ENCODE measurements at regions not wholly inside any gene's neighbourhood (a gene's known extent, or its start where the extent isn't known, plus 50 kb on each side); places are given as distances from the start of the nearest gene placed in this dataset.

DNA sequence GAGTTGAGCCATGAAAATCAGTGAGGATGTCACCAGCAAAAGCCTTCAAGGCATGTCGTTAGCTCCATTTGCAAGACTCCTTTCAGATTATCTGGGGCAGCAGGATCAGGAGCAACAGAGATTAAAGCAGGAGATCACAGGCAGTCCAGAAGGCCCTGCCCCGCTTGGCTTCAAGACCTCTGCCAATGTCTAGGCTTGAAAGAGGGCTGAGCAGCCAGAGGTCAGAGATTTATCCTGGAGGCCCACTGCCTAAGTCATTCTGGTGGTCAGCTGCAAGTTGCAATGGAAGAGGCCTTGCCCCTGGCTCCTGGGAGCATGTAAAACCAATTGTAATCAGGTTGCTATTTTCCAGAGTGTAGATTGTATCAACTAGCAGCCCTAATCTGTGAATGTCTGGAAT, 416.5 kb downstream of the BCL11A start:
- intact Hi-C loops (cut with micrococcal nuclease; ENCODE audit: unreplicated experiment) = no loop called here
- Histone ChIP-seq H3K4me1 (replicated peaks; ENCODE audit: insufficient read depth) (no peaks in the 10 kb centered on the region), H3K4me2 (no peak overlapping the region), H3K36me3 (ENCODE audit: low read depth) (no peaks in the 10 kb centered on the region), H2AFZ (no peak overlapping the region), H3K79me2 (ENCODE audit: low read depth) (no peaks in the 10 kb centered on the region), H3K27ac (no peak overlapping the region), H3K4me3 (no peak overlapping the region), H3K27me3 (ENCODE audit: insufficient read depth, low read depth) (no peaks in the 10 kb centered on the region), H3F3A (ENCODE audit: insufficient read depth, low read depth) (no peaks in the 10 kb centered on the region), H3K9me2 (ENCODE audit: insufficient read depth) (no peaks in the 10 kb centered on the region), H3K9me3 (ENCODE audit: insufficient read depth, low read depth) (no peaks in the 10 kb centered on the region), H4K20me1 (ENCODE audit: insufficient read depth) (no peaks in the 10 kb centered on the region)
- ChIA-PET CTCF (no interaction called here), POLR2A (ENCODE audit: unreplicated experiment) (no interaction called here)
- DNase-seq = no peak
- TF ChIP-seq, protein P1, sequence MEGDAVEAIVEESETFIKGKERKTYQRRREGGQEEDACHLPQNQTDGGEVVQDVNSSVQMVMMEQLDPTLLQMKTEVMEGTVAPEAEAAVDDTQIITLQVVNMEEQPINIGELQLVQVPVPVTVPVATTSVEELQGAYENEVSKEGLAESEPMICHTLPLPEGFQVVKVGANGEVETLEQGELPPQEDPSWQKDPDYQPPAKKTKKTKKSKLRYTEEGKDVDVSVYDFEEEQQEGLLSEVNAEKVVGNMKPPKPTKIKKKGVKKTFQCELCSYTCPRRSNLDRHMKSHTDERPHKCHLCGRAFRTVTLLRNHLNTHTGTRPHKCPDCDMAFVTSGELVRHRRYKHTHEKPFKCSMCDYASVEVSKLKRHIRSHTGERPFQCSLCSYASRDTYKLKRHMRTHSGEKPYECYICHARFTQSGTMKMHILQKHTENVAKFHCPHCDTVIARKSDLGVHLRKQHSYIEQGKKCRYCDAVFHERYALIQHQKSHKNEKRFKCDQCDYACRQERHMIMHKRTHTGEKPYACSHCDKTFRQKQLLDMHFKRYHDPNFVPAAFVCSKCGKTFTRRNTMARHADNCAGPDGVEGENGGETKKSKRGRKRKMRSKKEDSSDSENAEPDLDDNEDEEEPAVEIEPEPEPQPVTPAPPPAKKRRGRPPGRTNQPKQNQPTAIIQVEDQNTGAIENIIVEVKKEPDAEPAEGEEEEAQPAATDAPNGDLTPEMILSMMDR (conservative IDR thresholded peaks at IDR 0.05) = no peak
- no peak for TF ChIP-seq EZH2 (IDR thresholded peaks at IDR 0.05; ENCODE audit: low read depth)
- BruUV-seq (replicated peaks) = no TSS peak

DNA sequence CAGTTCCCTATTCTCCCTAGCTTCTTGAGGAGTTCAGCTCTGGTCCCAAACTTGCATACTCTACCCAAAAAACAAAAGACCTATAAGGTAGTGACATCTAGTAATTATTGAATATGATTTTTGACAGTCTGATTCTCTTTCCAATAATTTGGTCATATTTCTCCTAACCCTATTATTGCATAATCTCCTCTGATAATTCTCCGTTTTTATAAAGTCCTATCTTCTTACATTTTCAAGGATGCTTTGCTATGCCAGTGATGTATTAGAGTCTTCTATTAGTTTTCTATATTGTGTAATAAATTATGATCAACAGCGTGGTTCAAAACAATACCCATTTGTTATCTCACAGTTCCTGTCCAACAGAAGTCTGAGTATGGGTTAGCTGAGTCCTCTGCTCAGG, 426.3 kb downstream of the BCL11A start:
- Histone ChIP-seq H3F3A (ENCODE audit: insufficient read depth, low read depth) (no peaks in the 10 kb centered on the region), H3K79me2 (ENCODE audit: low read depth) (no peaks in the 10 kb centered on the region), H3K4me3 (no peak overlapping the region), H3K9me2 (ENCODE audit: insufficient read depth) (no peaks in the 10 kb centered on the region), H3K27ac (no peak overlapping the region), H2AFZ (no peak overlapping the region), H3K27me3 (ENCODE audit: insufficient read depth, low read depth) (0 out of 2 replicates have a peak, but pooled peaks cover 3% of the 10 kb centered on the region), H4K20me1 (ENCODE audit: insufficient read depth) (no peaks in the 10 kb centered on the region), H3K9me3 (ENCODE audit: insufficient read depth, low read depth) (no peaks in the 10 kb centered on the region), H3K4me1 (replicated peaks; ENCODE audit: insufficient read depth) (no peaks in the 10 kb centered on the region), H3K36me3 (ENCODE audit: low read depth) (no peaks in the 10 kb centered on the region), H3K4me2 (no peak overlapping the region)
- TF ChIP-seq, protein P1 (conservative IDR thresholded peaks at IDR 0.05) = no peak
- no peak for TF ChIP-seq EZH2 (IDR thresholded peaks at IDR 0.05; ENCODE audit: low read depth)
- no TSS peak for BruUV-seq (replicated peaks)
- no peak for DNase-seq
- intact Hi-C loops (cut with micrococcal nuclease; ENCODE audit: unreplicated experiment) = no loop called here
- CTCF ChIA-PET = no interaction called here
- POLR2A ChIA-PET (ENCODE audit: unreplicated experiment) = no interaction called here

DNA sequence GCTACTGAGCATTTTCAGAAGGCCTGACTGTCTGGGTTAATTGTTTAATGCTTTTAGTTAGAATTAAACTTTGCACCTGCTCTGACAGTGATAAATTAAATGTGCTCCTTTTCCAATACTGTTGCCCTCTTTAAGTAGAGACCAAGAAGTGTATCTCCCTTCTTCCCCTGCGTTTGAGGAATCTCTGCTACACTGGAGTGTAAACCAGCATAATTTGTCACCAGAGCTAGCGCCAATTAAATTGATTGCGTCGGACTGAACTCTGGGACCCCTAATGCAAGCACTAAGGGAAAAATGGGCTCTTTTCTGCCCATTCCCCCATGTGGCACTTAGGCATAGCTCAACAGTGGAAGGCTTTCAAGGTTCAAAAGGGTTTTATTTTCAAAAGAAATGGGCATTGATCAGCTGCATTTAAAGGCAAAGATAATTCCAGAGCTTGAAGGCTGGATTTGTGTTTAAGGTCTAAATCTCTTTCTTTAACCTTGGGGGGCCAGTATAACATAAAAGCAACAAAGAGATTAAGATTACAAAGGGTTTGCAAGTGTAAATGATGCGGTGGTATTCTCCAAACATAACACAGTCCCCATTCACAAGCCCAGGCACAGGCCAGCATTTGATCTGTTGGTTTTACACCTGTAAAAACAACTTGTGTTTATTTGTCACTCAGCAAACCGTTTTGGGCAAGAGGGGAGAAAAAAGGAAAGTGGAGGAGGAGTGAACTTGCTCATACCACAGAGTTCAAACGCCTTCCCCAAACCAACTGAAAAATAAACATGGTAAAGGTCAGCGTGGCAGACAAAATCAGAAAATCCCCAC, 427.6 kb downstream of the BCL11A start:
- Histone ChIP-seq H3K27ac (no peak overlapping the region), H4K20me1 (ENCODE audit: insufficient read depth) (no peaks in the 10 kb centered on the region), H3K36me3 (ENCODE audit: low read depth) (no peaks in the 10 kb centered on the region), H3K79me2 (ENCODE audit: low read depth) (no peaks in the 10 kb centered on the region), H3F3A (ENCODE audit: insufficient read depth, low read depth) (no peaks in the 10 kb centered on the region), H3K9me2 (ENCODE audit: insufficient read depth) (no peaks in the 10 kb centered on the region), H3K4me3 (no peak overlapping the region), H3K27me3 (ENCODE audit: insufficient read depth, low read depth) (0 out of 2 replicates have a peak, but pooled peaks cover 3% of the 10 kb centered on the region), H3K4me1 (replicated peaks; ENCODE audit: insufficient read depth) (no peaks in the 10 kb centered on the region), H3K9me3 (ENCODE audit: insufficient read depth, low read depth) (no peaks in the 10 kb centered on the region), H2AFZ (no peak overlapping the region), H3K4me2 (no peak overlapping the region)
- intact Hi-C loops (cut with micrococcal nuclease; ENCODE audit: unreplicated experiment) = no loop called here
- TF ChIP-seq EZH2 (IDR thresholded peaks at IDR 0.05; ENCODE audit: low read depth) = no peak
- TF ChIP-seq, protein P1 (conservative IDR thresholded peaks at IDR 0.05) = no peak
- no TSS peak for BruUV-seq (replicated peaks)
- ChIA-PET CTCF (no interaction called here), POLR2A (ENCODE audit: unreplicated experiment) (no interaction called here)
- no peak for DNase-seq

All from PC-9 (cell line).